ENCODE measurements at regions not wholly inside any gene's neighbourhood (a gene's known extent, or its start where the extent isn't known, plus 50 kb on each side); places are given as distances from the start of the nearest gene placed in this dataset.

GRCh38 chr13:107238262-107238981, 670.5 kb upstream of the ARGLU1 start:
- ATAC-seq, result no peak
- intact Hi-C loops (cut with micrococcal nuclease), result no loop called here
- no TSS peak for BruUV-seq (replicated peaks)

More at GRCh38 chr13:107238262-107238981, 670.5 kb upstream of the ARGLU1 start:
- H3K9me3 ChIP-seq (replicated peaks; ENCODE audit: control insufficient read depth, insufficient read depth, low read depth, low read length), result no peaks in the 10 kb centered on the region
- 6% methylated on average over 5 of the region's 6 CpGs for WGBS (ENCODE audit: insufficient coverage, low coverage, missing lambda C conversion rate)
- no peak overlapping the region for H3K4me3 ChIP-seq
- DNase-seq (ENCODE audit: extremely low read depth in 1 of 4, low spot score in 3 of 4) (no peak), FAIRE-seq (no peak)
- no peaks in the 10 kb centered on the region for H3K79me2 ChIP-seq (ENCODE audit: control insufficient read depth, insufficient read depth, low read length)
- H2AFZ ChIP-seq (ENCODE audit: low read depth, low read length), result no peak overlapping the region
- no peak overlapping the region for H3K4me2 ChIP-seq (ENCODE audit: insufficient read depth, low read length)
- H3K9me1 ChIP-seq (ENCODE audit: control insufficient read depth, insufficient read depth, low read length), result no peaks in the 10 kb centered on the region
- H3K9ac ChIP-seq (ENCODE audit: insufficient read depth in 1 of 2, low read depth in 2 of 2, low read length in 2 of 2), result no peak overlapping the region
- POLR2A ChIA-PET, result no interaction called here
- in situ Hi-C loops (cut with MboI), result no loop called here
- CTCF ChIA-PET (ENCODE audit: low intra/inter-chr PET ratio), result no interaction called here
- TF ChIP-seq MIER1 (IDR thresholded peaks at IDR 0.05; ENCODE audit: low read depth) (no peak), ZNF589 (CRISPR knock-in tag; IDR thresholded peaks at IDR 0.05; ENCODE audit: low read depth) (no peak), ZNF561 (CRISPR knock-in tag; conservative IDR thresholded peaks at IDR 0.05) (no peak), PPARD (CRISPR knock-in tag; IDR thresholded peaks at IDR 0.05) (no peak), ZNF644 (tag; IDR thresholded peaks at IDR 0.05; ENCODE audit: low read depth) (no peak), POLR2G (IDR thresholded peaks at IDR 0.05; ENCODE audit: low read depth, low read length) (no peak), ZNF79 (CRISPR knock-in tag; IDR thresholded peaks at IDR 0.05; ENCODE audit: low read depth) (no peak), UBTF (IDR thresholded peaks at IDR 0.05; ENCODE audit: borderline replicate concordance in 1 of 2, low read depth in 2 of 2, low read length in 2 of 2) (no peak), ZNF143 (CRISPR knock-in tag; IDR thresholded peaks at IDR 0.05) (no peak), DEAF1 (CRISPR knock-in tag; IDR thresholded peaks at IDR 0.05) (no peak), GABPB1 (CRISPR knock-in tag; IDR thresholded peaks at IDR 0.05) (no peak), HOXB6 (CRISPR knock-in tag; IDR thresholded peaks at IDR 0.05; ENCODE audit: borderline replicate concordance) (no peak), KDM4B (IDR thresholded peaks at IDR 0.05; ENCODE audit: borderline replicate concordance in 2 of 2, low read depth in 1 of 2) (no peak), ZNF408 (CRISPR knock-in tag; IDR thresholded peaks at IDR 0.05; ENCODE audit: low read depth) (no peak), ZNF354B (CRISPR knock-in tag; IDR thresholded peaks at IDR 0.05) (no peak), SP2 (IDR thresholded peaks at IDR 0.05; ENCODE audit: extremely low read depth, low read depth, low read length, poor library complexity, severe bottlenecking) (no peak)
- H3K36me3 ChIP-seq (ENCODE audit: control insufficient read depth, insufficient read depth, low read length), result no peaks in the 10 kb centered on the region
- no peaks in the 10 kb centered on the region for H3K4me1 ChIP-seq (replicated peaks in 1 of 2; ENCODE audit: control insufficient read depth in 2 of 2, insufficient read depth in 2 of 2, low read length in 2 of 2)
- no peaks in the 10 kb centered on the region for H4K20me1 ChIP-seq (replicated peaks; ENCODE audit: control insufficient read depth, insufficient read depth, low read length)
- H3K27ac ChIP-seq (ENCODE audit: extremely low read depth, low read depth, low read length), result no peak overlapping the region
- H3K27me3 ChIP-seq (ENCODE audit: control insufficient read depth in 2 of 2, insufficient read depth in 2 of 2, low read length in 2 of 2), result no peaks in the 10 kb centered on the region

All from K562 (cell line).